ENCODE measurements at regions not wholly inside any gene's neighbourhood (a gene's known extent, or its start where the extent isn't known, plus 50 kb on each side); places are given as distances from the start of the nearest gene placed in this dataset.

- no peak for TF ChIP-seq CTCF (IDR thresholded peaks at IDR 0.05; ENCODE audit: extremely low read depth, missing control alignments)
- DNase-seq (ENCODE audit: low spot score) = no peak
Observed at GRCh38 chr22:48517039-48518030, 1310.3 kb downstream of the BRD1 start.

- TF ChIP-seq CTCF (IDR thresholded peaks at IDR 0.05; ENCODE audit: extremely low read depth, missing control alignments) = no peak
- no peak for DNase-seq (ENCODE audit: low spot score)
Observed at GRCh38 chr22:48516571-48516970, 1311.1 kb downstream of the BRD1 start.

- no peak for TF ChIP-seq CTCF (IDR thresholded peaks at IDR 0.05; ENCODE audit: extremely low read depth, missing control alignments)
- DNase-seq (ENCODE audit: low spot score) = no peak
Observed at GRCh38 chr22:48515571-48516200, 1312.0 kb downstream of the BRD1 start.

- DNase-seq (ENCODE audit: low spot score) = no peak
- no peak for TF ChIP-seq CTCF (IDR thresholded peaks at IDR 0.05; ENCODE audit: extremely low read depth, missing control alignments)
Observed at GRCh38 chr22:48513929-48514328, 1313.7 kb downstream of the BRD1 start.

- no peak for TF ChIP-seq CTCF (IDR thresholded peaks at IDR 0.05; ENCODE audit: extremely low read depth, missing control alignments)
- DNase-seq (ENCODE audit: low spot score) = no peak
Observed at GRCh38 chr22:48513446-48513845, 1314.2 kb downstream of the BRD1 start.

- no peak for TF ChIP-seq CTCF (IDR thresholded peaks at IDR 0.05; ENCODE audit: extremely low read depth, missing control alignments)
- DNase-seq (ENCODE audit: low spot score) = no peak
Observed at GRCh38 chr22:48511781-48512327, 1315.8 kb downstream of the BRD1 start.

GRCh38 chr22:48511211-48511610 is 1316.5 kb downstream of the BRD1 start:
- no peak for DNase-seq (ENCODE audit: low spot score)

More at GRCh38 chr22:48511211-48511610, 1316.5 kb downstream of the BRD1 start:
- no peak for TF ChIP-seq CTCF (IDR thresholded peaks at IDR 0.05; ENCODE audit: extremely low read depth, missing control alignments)

All from GM20000 (cell line).